ENCODE measurements at regions not wholly inside any gene's neighbourhood (a gene's known extent, or its start where the extent isn't known, plus 50 kb on each side); places are given as distances from the start of the nearest gene placed in this dataset.
A peak's percentile ranks its signal among the peaks of the same experiment; 100 is the strongest.

GRCh38 chr6:164106345-164106769 lies 691.8 kb downstream of the QKI start:
- TF ChIP-seq REST (IDR thresholded peaks at IDR 0.05; ENCODE audit: insufficient read depth in 1 of 2, low read depth in 2 of 2, low read length in 2 of 2), result no peak
- TF ChIP-seq POLR2AphosphoS5 (IDR thresholded peaks at IDR 0.05; ENCODE audit: low read depth, low read length), result no peak
- no peak for TF ChIP-seq SIN3A (IDR thresholded peaks at IDR 0.05; ENCODE audit: borderline replicate concordance, insufficient read depth, low read length)
- TF ChIP-seq FOXP2 (optimal IDR thresholded peaks at IDR 0.05; ENCODE audit: borderline replicate concordance, extremely low read depth, extremely low read length, insufficient read depth), result peak; percentile 26

- TF ChIP-seq SIN3A (IDR thresholded peaks at IDR 0.05; ENCODE audit: borderline replicate concordance, insufficient read depth, low read length) (no peak), POLR2AphosphoS5 (IDR thresholded peaks at IDR 0.05; ENCODE audit: low read depth, low read length) (no peak), REST (IDR thresholded peaks at IDR 0.05; ENCODE audit: insufficient read depth in 1 of 2, low read depth in 2 of 2, low read length in 2 of 2) (no peak), TAF1 (IDR thresholded peaks at IDR 0.05; ENCODE audit: borderline replicate concordance, insufficient read depth, low read length) (no peak), FOXP2 (optimal IDR thresholded peaks at IDR 0.05; ENCODE audit: borderline replicate concordance, extremely low read depth, extremely low read length, insufficient read depth) (no peak)
These were observed 691.2 kb downstream of the QKI start for GRCh38 chr6:164105705-164106104.

- TF ChIP-seq FOXP2 (optimal IDR thresholded peaks at IDR 0.05; ENCODE audit: borderline replicate concordance, extremely low read depth, extremely low read length, insufficient read depth), result no peak
- TF ChIP-seq SIN3A (IDR thresholded peaks at IDR 0.05; ENCODE audit: borderline replicate concordance, insufficient read depth, low read length), result no peak
- no peak for TF ChIP-seq TAF1 (IDR thresholded peaks at IDR 0.05; ENCODE audit: borderline replicate concordance, insufficient read depth, low read length)
- TF ChIP-seq REST (IDR thresholded peaks at IDR 0.05; ENCODE audit: insufficient read depth in 1 of 2, low read depth in 2 of 2, low read length in 2 of 2), result no peak
- TF ChIP-seq POLR2AphosphoS5 (IDR thresholded peaks at IDR 0.05; ENCODE audit: low read depth, low read length), result no peak
These were observed 689.9 kb downstream of the QKI start for GRCh38 chr6:164104432-164104831.

GRCh38 chr6:164102693-164103092 lies 688.2 kb downstream of the QKI start:
- TF ChIP-seq SIN3A (IDR thresholded peaks at IDR 0.05; ENCODE audit: borderline replicate concordance, insufficient read depth, low read length) (no peak), REST (IDR thresholded peaks at IDR 0.05; ENCODE audit: insufficient read depth in 1 of 2, low read depth in 2 of 2, low read length in 2 of 2) (no peak), POLR2AphosphoS5 (IDR thresholded peaks at IDR 0.05; ENCODE audit: low read depth, low read length) (no peak), FOXP2 (optimal IDR thresholded peaks at IDR 0.05; ENCODE audit: borderline replicate concordance, extremely low read depth, extremely low read length, insufficient read depth) (no peak), TAF1 (IDR thresholded peaks at IDR 0.05; ENCODE audit: borderline replicate concordance, insufficient read depth, low read length) (no peak)

GRCh38 chr6:164101859-164102258 lies 687.3 kb downstream of the QKI start:
- TF ChIP-seq POLR2AphosphoS5 (IDR thresholded peaks at IDR 0.05; ENCODE audit: low read depth, low read length) (no peak), FOXP2 (optimal IDR thresholded peaks at IDR 0.05; ENCODE audit: borderline replicate concordance, extremely low read depth, extremely low read length, insufficient read depth) (no peak), TAF1 (IDR thresholded peaks at IDR 0.05; ENCODE audit: borderline replicate concordance, insufficient read depth, low read length) (no peak), REST (IDR thresholded peaks at IDR 0.05; ENCODE audit: insufficient read depth in 1 of 2, low read depth in 2 of 2, low read length in 2 of 2) (no peak), SIN3A (IDR thresholded peaks at IDR 0.05; ENCODE audit: borderline replicate concordance, insufficient read depth, low read length) (no peak)
